Astrocyte of the hippocampus (primary cell): ENCODE measurements at regions not wholly inside any gene's neighbourhood (a gene's known extent, or its start where the extent isn't known, plus 50 kb on each side); places are given as distances from the start of the nearest gene placed in this dataset.
A peak's percentile ranks its signal among the peaks of the same experiment; 100 is the strongest.

Source experiments
- DNase-seq: peaks from one replicate; pipeline ENCODE4 v3.0.0; 2011; ENCODE audit warnings: low read depth, low spot score

DNA sequence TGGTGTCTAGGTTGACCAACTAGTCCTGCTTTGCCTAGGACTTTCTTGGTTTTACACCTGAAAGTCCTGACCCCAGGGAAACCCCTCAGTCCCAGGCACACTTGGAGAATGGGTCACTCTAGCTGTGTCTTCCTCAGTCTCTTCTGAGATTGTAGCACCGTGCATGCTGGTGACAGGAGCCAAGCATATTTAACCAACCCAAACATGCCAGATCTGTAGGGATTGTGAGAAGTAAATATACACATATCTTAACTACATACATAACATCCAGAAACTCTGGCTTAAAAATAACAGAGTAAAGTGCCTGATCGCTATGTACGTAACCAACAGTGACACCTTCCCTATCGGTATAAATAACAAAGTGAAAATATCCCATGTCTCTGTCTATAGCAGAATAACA lies 158.1 kb downstream of the HAPSTR1 start:
- DNase-seq = no peak

DNA sequence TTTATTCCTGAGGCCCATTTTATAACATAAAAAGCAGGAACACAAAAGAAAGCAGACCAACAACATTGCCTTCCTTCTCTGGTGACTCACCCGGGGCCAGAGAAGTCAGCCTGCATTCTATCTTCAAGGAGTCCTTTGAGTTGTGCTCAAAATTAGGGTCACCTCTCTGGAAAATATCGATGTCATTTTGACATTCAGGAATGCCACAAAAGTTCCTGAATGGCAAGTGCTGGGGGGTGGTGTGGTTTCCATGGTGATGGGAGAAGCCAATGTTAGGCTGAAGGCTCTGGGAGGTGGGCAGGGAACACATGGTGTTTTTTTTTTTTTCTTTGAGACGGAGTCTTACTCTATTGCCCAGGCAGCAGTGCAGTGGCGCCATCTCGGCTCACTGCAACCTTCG lies 159.6 kb downstream of the HAPSTR1 start:
- peak; percentile 9 for DNase-seq

DNA sequence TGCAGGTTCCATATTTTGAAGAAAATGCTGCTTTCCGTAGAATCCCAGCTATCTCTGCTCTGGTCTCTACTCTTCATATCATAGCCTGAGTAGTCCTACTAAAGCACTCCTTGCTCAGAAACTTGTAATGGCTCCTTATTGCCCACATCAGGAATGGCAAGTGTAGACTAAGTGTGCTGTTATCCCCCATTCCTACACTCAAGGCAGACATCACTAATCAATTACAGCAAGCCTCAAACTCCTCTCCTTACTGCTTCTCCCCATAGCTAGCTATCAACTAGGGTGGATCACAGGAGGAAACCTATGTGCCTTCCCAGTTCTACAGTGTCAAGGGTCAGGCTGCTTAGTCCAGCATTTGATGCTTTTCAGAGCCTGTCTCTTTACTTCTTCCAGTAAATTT lies 163.4 kb downstream of the HAPSTR1 start:
- DNase-seq = no peak

DNA sequence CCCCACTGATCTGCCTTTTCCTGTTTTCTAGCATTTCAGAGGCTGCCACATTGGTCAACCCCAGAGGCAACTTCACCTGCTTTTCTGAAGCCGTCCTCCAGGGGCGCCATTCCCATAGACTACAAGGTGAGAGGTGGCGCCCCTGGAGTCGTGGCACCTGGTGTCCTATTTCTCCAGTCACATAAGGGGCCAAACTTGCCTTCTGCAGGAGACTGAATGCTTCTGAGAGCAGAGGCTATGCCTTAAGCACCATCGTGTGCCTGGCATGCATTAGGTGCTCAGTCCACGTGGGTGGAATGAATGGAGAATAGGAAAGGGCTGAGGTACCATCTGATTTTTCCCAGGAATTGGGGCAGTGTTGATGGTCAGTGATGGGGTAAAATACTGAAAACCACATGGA lies 164.8 kb downstream of the HAPSTR1 start:
- no peak for DNase-seq

DNA sequence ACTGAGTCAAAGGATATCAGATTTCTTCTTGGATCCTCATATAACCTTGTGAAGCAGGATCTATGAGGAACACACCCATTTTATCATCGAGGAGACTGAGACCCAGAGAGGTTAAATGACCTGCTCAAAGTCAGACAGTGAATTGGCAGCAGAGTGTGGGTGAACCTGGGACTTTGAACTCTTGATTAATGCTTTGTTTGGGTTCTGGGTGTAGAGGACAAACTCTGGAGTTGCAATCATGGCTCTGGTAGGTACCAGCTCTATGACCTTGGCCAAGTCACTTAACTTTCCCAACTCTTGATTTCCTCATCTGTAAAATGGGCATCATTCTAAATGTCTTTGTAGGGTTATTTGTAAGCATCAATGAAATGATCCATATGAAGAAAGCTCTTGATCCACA lies 166.4 kb downstream of the HAPSTR1 start:
- no peak for DNase-seq

DNA sequence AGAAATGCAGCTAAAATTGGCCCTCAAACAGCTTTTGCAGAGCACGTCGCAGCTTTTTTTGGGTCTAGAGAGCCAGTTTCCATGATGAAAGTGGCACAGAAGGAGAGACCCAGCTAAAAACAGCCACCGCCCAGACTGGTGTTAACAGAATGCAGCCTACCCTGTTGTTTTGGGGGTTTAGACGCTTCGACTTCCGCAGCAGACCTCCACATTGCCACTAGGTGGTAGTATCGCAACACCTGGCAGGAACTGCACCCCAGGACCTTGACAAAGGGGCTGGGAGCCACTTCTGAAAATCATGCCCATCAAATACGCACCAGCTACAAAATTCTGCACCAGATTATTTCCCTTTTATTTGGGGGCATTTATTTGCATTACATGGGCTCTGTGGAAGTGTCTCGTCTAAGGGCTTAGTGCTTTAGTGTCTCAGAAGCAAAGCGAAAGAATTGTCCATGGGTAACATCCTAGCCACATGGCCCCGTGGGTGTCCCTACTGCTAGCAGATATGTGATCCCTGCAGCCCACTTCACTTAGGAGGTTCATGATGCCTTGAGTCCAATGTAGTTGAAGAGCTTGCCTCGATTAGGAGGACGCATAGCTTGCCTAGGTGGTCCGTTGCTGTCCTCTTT lies 167.1 kb downstream of the HAPSTR1 start:
- DNase-seq = peak; percentile 58

DNA sequence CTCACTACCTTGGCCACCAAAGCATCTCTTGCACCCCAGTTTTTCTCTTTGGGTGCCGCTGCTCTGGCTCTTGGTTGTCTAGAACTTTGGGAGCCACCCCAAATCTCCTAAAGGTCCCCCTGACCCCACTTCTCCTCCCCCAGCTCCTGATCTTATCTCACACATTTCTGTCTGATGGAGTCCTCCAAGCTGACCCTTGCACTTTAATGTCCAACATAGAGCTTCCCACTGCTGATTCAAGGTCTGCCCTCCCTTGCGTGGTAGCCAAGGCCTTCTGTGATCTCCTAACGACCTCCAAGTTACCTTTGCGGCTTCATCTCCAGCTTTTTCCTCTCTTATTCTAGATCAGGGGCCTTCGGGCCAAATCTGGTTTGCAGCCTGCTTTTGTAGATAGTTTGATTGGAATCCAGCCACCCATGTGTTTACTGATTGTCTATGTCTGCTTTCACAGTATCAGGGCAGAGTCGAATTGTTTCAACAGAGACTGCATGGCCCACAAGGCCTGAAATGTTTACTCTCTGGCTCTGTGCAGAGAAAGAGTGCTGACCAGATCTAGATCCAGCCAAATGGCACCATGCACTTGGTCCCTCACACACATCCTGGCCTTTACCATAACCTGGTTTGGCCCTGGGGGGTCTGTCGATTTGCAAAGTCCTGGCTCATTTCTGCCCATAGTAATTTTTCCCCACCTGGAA lies 168.6 kb downstream of the HAPSTR1 start:
- DNase-seq = no peak

DNA sequence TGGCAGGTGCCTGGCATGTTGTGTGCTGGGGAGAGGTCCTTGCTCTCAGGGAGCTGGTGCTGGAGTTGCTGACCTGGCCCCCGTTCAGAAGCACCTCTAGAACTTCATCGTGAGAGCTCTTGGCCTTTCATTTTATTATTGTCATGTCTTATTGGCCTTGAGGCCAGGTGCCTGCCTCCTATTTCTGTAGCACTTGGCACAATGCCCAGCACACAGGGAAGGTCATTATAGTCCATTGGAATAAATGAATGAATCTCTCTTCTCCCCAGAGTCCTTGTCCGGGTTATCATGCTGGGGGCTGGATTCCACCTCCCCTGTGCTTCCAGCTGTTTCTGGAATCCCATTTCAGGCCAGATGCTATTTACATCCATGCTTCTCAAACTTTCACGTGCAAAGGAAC lies 169.2 kb downstream of the HAPSTR1 start:
- DNase-seq = no peak

DNA sequence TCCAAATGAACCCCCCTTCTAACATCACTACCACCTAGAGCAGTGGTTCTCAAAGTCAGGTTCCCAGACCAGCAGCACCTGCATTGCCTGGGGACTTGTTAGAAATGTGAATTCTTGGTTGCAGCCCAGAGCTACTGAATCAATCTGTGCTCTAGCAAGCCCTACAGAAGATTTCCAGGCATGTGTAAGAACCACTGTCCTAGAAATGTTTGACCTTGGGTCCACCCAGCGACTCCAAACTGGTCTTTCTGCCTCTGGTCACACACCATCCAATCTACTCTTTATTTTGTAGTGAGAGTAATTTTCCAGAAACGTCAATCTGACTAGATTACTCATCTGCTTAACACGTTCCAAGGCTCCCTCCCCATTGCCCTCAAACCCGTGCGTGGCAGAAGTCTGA lies 169.9 kb downstream of the HAPSTR1 start:
- no peak for DNase-seq

DNA sequence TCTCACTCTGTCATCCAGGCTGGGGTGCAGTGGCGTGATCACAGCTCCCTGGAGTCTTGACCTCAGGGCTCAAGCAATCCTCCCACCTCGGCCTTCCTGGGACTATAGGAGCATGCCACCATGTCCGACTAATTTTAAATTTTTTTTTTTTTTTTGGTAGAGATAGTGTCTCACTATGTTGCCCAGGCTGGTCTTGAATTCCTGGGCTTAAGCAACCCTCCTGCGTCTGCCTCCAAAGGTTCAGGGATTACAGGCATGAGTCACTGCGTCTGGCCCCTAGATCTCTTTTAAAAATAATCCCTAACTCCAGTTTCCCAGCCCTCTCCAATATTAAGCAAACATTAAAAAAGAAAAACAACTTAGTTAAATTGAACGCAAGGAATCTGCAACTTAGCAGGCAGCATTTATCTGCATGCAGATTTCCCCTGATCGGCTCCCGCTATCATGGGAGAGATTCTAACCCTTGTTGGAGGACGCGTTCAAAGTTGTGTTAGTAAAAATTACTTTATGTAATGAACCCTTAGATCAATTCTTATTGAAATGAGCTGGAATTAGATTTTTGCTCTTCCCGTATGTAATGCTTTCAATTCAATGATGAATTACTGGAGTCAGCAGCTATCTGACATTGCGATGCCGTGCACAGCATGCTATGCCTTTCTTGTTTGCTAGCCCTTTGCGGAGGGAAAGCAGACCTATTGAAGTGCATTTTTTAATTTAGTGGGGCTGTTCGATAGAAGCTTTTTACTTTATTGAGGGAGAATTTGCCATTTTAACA lies 171.7 kb downstream of the HAPSTR1 start:
- no peak for DNase-seq

DNA sequence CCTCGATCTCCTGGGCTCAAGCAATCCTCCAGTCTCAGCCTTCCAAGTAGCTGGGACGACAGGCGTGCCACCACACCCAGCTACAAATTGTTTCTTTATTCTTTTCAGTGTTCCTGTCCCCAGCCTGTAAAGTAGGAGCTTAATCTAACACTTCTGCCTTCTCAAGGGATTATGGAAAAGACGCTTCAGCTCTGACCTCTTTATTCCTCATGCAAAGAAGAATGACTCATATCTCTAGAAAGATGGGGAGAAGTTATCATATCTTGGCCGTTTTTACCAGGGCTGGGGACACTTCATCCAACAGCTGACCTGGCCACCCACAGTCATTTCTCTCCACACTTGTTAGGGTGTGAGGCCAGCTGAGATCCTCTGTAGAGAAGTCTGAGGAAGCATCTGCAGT lies 172.6 kb downstream of the HAPSTR1 start:
- no peak for DNase-seq

DNA sequence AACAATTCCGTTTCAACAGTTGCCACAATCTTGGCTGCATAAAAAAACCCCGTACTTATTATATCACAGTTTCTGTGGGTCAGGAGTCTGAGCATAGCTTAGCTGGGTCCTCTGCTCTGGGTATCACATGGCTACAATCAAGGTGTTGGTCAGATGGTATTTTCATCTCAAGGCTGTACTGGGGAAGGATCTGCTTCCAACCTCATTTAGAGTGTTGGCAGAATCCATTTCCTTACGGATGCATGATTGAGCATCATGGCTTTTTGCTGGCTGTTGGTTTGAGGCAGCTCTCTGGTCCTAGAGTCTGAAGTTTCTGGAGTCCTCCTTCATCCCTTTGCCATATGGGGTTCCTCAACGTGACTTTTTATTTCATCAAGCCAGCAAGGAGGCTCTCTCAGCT lies 177.0 kb downstream of the HAPSTR1 start:
- no peak for DNase-seq

DNA sequence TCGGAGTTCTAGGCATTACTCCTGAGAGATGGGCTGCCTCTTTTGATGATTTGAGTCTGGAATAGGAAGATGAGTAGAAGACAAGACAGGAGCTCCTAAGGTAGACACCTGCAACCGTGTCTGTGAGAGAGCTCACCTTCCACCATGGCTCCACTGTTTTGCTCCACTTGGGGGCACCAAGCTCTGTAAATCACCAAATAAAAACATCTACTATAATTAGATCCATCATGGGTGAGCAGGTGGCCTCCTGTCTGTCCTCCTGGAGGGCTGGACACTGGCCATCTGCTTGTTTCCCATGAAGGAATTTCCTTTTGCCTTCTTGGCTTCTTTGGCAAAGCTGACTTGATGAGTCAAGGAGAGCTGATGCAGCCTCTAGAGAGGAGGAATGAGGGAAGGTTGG lies 179.0 kb downstream of the HAPSTR1 start:
- DNase-seq = no peak

DNA sequence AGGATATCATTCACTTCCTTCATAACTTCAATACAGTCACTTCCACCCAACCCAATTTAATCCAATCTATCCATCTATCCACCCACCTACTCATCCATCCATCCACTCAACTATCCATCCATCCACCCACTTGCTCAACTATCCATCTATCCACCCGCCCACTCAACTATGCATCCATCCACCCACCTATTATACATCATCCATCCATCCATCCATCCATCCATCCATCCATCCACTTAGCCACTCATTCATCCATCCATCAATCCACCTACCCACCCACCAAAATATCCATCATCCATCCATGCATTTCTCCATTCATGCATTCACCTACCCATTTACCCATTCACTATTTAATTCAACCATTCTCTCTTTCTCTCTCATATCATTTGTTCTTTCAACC lies 179.5 kb downstream of the HAPSTR1 start:
- no peak for DNase-seq

DNA sequence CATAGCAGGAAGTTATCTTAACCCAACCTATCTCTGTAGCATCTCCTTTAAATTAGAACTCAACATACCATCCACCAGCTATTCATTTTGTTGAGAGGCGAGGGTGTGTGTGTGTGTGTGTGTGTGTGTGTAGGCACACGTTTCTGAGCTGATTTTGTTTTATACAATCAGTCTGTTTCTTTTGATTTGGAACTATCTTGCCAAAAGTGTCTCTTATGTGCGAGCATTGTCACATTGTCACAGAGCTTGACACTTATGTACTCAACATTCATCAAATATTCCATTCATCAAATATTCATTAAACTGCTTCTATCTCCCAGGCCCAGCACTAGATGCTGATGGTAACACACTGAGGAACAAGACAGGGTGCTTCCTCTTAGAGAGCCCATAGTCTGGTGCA lies 180.4 kb downstream of the HAPSTR1 start:
- DNase-seq = no peak

DNA sequence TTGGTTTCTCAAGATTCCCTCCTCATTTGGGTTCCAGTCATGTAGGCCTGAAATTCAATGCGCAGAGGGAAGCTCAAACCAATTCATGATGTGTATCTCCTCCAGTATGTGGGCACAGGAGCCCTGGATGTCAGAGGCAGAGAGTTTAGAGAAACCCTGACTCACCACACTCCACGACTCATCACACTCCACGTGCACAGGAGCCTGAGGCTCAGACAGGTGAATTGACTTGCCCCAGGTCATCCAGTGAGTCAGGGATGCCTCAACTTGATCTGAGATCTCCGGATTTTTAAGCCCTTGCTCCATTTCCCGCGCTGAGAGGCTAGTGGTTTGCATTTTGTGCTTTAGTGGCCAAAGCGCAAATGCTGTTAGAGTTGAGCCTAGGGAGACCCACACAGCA lies 183.9 kb downstream of the HAPSTR1 start:
- DNase-seq = no peak

DNA sequence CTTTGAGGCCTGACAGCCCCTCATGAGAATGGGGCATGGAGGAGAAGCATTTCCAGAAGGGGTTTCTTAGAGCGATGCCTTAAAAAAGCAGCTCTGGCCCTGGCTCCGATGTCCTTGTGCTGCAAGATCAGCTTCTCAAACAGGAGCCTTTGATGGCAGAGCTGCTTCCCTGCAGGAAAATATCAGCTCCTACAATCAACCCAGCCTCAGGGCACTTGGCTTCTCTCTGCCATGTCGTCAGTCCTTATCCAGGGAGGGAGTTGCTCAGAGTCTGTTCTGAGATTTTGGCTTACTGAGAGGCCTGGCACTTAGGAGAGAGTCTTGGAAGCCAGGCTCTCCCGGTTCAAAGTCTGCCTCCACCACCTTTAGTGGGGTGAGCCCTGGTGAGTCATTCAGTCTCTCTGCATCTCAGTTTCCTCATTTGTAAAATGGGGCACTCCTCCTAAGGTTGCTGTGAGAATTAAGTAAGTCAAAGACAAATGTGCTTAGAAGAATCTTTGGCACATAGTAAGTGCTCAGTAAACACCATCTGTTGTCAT lies 184.4 kb downstream of the HAPSTR1 start:
- no peak for DNase-seq

DNA sequence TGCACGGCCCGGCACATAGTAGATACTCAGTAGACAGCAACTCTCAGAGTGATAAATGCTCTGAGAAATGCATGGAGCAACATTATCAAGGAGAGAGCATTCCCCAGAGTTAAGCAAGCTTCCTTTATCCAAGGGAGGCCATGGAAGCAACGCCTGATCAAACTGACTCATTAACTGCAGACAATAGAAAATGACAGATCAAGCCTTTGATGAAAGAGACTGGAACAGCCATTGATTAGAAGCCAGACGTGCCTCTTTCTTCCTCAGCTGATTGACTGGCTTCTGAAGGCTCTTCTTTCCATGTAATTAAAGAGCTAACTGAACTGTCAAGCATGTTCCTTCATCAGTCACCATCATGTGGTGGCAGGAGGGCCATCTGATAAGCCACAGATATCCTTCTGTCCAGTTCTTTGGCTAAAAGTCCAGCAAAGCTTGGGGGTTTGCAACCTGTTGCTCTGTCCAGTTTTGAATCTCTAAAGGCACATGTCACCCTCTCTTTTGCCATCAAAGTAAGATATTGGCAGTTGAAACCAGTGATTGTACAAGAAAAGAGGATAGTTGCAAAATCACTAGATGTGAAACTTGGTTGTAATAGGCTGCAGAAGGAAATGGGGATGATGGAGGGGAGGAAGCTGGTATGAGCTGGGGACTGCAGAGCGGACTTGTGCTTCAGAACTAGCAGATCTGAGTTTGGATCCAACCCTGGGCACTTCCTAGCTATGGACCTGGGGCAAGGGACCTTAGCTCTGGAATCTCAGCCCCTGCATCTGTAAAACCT lies 188.0 kb downstream of the HAPSTR1 start:
- no peak for DNase-seq

DNA sequence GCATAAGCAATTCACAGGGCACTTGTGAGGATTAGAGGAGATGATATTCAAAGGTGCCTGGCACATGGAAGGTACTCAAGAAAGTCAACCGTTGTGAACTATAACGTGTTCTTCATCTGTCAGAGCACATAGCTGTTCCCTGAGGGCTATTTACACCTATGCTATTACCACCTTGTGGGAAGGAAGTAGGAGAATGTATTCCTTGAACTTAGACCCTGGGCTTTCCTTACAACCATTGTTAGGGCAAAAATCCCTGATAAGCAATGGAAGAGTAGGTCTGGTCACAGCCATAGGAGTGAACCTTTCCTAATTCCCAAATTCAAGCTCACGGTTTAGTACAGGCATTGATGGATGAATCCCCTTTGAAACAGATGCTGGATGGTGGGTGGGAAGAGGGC lies 188.6 kb downstream of the HAPSTR1 start:
- DNase-seq = no peak

DNA sequence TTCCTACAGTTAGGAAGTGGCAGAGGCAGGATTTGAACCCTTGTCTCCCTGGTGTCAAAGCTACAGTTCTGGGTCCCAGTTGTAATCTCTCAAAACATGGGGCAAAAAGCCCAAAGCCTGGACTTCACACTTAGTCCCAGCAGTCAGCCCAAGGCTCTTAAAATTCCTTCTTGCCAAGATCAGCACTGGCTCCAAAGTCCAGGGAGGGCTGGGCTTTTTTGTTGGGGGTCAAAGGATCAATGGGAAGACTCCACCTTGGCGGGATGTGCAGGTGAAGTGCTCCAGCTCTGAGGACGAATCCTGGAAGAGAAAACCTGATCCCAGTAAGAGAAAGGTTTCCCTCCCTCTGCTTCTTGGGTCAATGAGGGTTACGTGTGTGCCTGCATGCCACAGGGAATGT lies 195.5 kb downstream of the HAPSTR1 start:
- no peak for DNase-seq

DNA sequence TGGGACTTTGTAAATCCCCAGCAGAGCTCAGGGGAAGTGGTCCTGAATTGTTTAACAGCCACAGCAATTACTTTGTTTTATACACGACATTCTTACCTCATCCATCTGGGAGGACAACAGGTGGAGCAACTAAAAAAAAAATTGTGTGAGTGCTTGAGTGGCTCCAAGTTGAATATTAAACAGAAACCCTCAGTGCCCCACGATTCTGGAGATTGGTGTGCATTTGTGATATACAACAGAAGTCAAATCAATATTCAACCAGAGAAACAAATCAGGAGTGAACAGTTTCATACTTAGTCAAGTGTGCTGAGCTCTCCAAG lies 204.8 kb downstream of the HAPSTR1 start:
- DNase-seq = no peak

DNA sequence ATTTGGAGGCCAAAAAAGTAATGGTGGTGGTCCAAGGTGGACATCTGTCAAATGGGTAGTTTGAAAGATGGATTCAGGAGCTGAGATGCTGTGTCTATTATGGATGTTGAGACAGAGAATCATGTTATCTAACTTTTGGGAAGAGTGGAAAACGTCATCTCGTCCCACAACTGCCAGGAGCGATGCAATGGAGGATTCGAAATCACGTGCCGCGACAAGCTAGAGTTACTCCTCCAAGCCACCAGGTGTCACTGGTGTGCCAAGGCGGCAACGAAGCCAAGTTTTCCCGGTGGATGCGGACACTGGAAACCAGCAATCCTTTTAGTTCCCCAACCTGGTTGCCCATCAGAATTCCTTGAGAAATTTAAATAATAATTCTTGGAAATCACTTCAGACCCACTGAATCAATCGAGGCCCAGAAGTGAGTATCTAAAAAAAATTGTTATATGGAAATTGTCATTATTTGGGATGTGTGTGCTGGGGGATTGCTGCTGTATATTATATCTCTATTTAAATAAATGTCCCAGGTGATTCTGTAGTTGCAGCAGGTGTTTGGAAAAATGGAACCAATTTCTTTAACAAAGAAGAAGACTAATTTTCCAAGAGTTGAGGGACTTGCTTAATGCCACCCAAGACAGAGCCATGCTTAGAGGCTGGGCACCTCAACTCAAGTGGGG lies 206.1 kb downstream of the HAPSTR1 start:
- DNase-seq = no peak
